GM21825 (cell line): ENCODE measurements at regions not wholly inside any gene's neighbourhood (a gene's known extent, or its start where the extent isn't known, plus 50 kb on each side); places are given as distances from the start of the nearest gene placed in this dataset.
"Not testable (repeated sequence)": the region's sequence is repeated elsewhere in the genome, so short reads cannot be mapped to it uniquely, and the experiment has no call there.

Source experiments
- ATAC-seq: cut with Tn5 transposase; IDR thresholded peaks from one replicate; pipeline ENCODE4 v1.9.1; 2021; ENCODE audit warnings: mild to moderate bottlenecking, moderate library complexity; ENCODE audit not compliant: unreplicated experiment

- ATAC-seq: no peak
Observed at GRCh38 chr1:57616921-57617320, 193.1 kb upstream of the DAB1 start.

GRCh38 chr1:57615956-57616355 lies 192.1 kb upstream of the DAB1 start:
- ATAC-seq: no peak

GRCh38 chr1:57612833-57613232 lies 189.0 kb upstream of the DAB1 start:
- ATAC-seq: no peak

GRCh38 chr1:57605933-57606332 lies 182.1 kb upstream of the DAB1 start:
- no peak for ATAC-seq

- no peak for ATAC-seq
Observed at GRCh38 chr1:57603696-57604095, 179.8 kb upstream of the DAB1 start.

- no peak for ATAC-seq
Observed at GRCh38 chr1:57600424-57600823, 176.6 kb upstream of the DAB1 start.

- no peak for ATAC-seq
Observed at GRCh38 chr1:57599236-57599994, 175.6 kb upstream of the DAB1 start.

GRCh38 chr1:57597036-57597435 lies 173.2 kb upstream of the DAB1 start:
- no peak for ATAC-seq

GRCh38 chr1:57594002-57594401 lies 170.1 kb upstream of the DAB1 start:
- ATAC-seq: no peak

GRCh38 chr1:57591842-57592241 lies 168.0 kb upstream of the DAB1 start:
- ATAC-seq: no peak

- ATAC-seq: no peak
Observed at GRCh38 chr1:57590978-57591377, 167.1 kb upstream of the DAB1 start.

- no peak for ATAC-seq
Observed at GRCh38 chr1:57586842-57587241, 163.0 kb upstream of the DAB1 start.

- no peak for ATAC-seq
Observed at GRCh38 chr1:57578680-57579079, 154.8 kb upstream of the DAB1 start.

GRCh38 chr1:57578099-57578498 lies 154.2 kb upstream of the DAB1 start:
- no peak for ATAC-seq

GRCh38 chr1:57576756-57577155 lies 152.9 kb upstream of the DAB1 start:
- no peak for ATAC-seq

- no peak for ATAC-seq
Observed at GRCh38 chr1:57572016-57572415, 148.2 kb upstream of the DAB1 start.

- not testable (repeated sequence) for ATAC-seq
Observed at GRCh38 chr1:57558066-57558465, 134.2 kb upstream of the DAB1 start.

GRCh38 chr1:57553666-57554065 lies 129.8 kb upstream of the DAB1 start:
- ATAC-seq: no peak

- ATAC-seq: no peak
Observed at GRCh38 chr1:57551476-57551875, 127.6 kb upstream of the DAB1 start.

- ATAC-seq: peak; percentile 68
Observed at GRCh38 chr1:57550092-57550491, 126.2 kb upstream of the DAB1 start.

GRCh38 chr1:57549300-57549699 lies 125.4 kb upstream of the DAB1 start:
- no peak for ATAC-seq

- ATAC-seq: no peak
Observed at GRCh38 chr1:57546549-57547330, 122.9 kb upstream of the DAB1 start.
